GM21528 (cell line): ENCODE measurements at regions not wholly inside any gene's neighbourhood (a gene's known extent, or its start where the extent isn't known, plus 50 kb on each side); places are given as distances from the start of the nearest gene placed in this dataset.
"Not testable (repeated sequence)": the region's sequence is repeated elsewhere in the genome, so short reads cannot be mapped to it uniquely, and the experiment has no call there.

Experiments
- ATAC-seq: cut with Tn5 transposase; IDR thresholded peaks from one replicate; pipeline ENCODE4 v1.9.1; 2021; ENCODE audit warnings: mild to moderate bottlenecking, moderate library complexity; ENCODE audit not compliant: unreplicated experiment, low FRiP score

DNA sequence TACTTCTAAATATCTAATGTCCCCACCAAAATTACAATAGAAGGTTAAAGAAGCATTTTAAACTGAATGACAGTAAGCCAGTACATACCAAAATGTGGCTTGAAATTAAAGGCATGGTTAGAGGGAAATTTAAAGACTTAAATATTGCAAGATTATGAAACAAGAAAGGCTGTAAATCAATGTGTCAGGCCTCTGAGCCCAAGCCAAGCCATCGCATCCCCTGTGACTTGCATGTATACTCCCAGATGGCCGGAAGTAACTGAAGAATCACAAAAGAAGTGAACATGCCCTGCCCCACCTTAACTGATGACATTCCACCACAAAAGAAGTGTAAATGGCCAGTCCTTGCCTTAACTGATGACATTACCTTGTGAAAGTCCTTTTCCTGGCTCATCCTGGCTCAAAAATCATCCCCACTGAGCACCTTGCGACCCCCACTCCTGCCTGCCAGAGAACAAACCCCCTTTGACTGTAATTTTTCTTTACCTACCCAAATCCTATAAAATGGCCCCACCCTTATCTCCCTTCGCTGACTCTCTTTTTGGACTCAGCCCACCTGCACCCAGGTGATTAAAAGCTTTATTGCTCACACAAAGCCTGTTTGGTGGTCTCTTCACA, 132.4 kb upstream of the ADCY2 start:
- ATAC-seq = not testable (repeated sequence)

DNA sequence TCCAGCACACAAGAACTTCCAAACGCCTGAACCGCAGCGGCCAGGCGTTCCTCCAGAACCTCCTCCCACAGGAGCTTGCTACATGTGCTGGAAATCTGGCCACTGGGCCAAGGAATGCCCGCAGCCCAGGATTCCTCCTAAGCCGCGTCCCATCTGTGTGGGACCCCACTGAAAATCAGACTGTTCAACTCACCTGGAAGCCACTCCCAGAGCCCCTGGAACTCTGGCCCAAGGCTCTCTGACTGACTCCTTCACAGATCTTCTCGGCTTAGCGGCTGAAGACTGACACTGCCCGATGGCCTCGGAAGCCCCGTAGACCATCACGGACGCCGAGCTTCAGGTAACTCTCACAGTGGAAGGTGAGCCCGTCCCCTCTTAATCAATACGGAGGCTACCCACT, 130.2 kb upstream of the ADCY2 start:
- ATAC-seq = not testable (repeated sequence)

GRCh38 chr5:7268722-7269121, 127.2 kb upstream of the ADCY2 start:
- not testable (repeated sequence) for ATAC-seq

GRCh38 chr5:7269591-7270274, 126.2 kb upstream of the ADCY2 start:
- no peak for ATAC-seq

GRCh38 chr5:7271435-7272084, 124.4 kb upstream of the ADCY2 start:
- no peak for ATAC-seq

- ATAC-seq = no peak
These were observed 123.5 kb upstream of the ADCY2 start for GRCh38 chr5:7272408-7272965.

DNA sequence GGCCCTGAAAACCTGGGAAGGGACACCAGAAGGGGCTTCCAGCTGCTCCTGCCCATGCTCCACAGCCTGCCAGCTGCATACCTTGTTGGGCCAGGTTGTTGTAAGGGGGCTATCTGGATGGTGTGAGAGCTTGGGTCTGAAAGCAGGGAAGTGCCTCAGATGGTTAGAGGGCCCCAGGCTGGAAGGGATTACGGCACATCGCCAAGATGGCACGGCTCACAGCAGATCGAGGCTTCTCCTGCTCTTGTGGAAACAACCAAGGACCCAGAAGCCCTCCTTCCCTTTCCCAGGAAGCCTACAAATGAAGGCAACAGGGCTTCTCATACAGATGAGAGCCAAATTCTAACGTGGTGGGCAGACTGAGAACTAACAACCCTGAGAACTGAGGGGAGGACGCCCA, 121.7 kb upstream of the ADCY2 start:
- ATAC-seq = no peak

DNA sequence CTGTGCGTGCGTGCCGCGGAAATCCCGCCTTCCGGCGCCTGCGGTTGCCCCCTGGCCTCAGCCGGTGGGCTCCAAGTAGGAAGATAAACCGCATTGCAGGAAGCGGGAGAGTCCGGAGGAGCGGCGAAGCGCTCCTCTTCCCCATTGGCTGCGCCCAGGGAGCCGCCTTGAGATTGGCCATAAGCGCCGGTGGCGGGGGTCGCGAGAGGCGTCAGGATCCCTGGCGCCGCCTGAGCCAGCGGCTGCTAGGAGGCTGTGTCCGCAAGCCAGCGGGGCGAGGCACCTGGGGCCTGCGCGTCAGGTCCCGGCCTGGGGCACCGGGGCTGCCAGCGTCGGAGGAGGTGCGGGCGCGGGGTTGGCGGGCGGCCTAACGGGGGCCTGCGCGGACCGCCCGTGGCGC, 106.3 kb upstream of the ADCY2 start:
- ATAC-seq = not testable (repeated sequence)

DNA sequence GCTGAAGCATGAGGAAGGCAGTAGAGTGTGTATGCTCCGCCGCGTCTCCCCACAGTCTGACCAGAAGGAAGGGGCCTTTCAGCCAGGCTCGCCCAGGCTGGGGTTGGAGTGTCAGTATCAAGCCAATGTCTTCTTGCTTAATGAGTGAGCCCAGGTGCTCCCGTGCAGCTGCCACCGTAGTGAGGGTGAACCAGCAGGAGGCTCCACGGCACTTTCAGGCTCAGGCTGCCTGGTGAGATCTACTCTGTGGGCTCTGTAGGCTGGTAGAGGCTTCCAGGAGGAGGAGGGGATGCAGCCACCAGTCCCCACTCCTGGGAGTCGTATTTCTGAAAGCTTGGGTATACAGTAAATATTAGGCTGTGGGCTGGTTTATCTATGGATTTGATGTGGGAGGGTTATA, 98.1 kb upstream of the ADCY2 start:
- not testable (repeated sequence) for ATAC-seq

GRCh38 chr5:7299731-7300130, 96.2 kb upstream of the ADCY2 start:
- ATAC-seq = not testable (repeated sequence)

DNA sequence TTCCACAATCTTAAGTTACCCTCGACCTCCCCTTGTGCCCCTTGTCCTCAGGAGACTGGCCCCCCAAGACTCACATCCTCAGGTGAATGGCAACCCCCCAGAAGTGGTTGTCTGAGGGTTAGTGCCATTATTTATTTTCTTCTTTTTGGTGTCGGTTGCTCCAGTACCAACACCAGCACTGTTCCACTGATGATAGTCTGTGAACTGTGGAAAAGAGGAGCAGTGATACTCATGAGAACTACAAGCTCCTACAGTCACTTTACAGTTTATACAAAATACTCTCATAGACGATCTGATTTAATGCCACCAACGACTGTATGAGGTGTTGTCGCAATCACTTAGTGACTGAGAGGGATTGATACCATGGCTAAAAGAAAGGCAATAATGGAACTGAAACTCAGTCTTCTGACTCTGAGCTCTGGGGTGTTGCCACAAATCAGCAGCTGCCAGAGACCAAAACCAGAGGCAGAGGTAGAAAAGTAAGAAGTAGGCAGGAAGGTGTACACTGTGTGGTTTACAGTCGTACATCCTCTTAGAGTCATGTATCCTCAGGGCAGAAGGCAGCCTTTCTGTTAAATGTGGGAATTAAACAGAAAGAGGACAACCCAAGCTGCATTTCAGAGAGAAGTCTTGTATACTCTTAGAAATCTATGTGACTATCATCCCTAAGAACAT, 90.8 kb upstream of the ADCY2 start:
- not testable (repeated sequence) for ATAC-seq

- not testable (repeated sequence) for ATAC-seq
These were observed 89.4 kb upstream of the ADCY2 start for GRCh38 chr5:7306556-7306955.

DNA sequence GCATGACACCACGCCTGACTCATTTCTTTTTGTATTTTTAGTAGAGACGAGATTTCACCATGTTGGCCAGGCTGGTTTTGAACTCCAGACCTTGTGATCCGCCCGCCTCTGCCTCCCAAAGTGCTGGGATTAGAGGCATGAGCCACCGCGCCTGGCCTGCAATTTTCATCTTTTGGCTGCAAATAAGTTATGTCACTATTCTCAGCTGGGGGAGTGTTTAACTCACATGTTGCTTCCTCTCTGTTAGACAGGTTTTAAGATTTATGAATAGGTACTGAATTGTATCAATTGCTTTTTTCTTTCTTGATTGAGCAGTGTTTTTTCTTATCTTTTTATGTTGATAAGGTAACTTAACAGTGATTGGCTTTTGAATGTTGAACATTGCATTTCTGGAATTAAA, 88.2 kb upstream of the ADCY2 start:
- ATAC-seq = not testable (repeated sequence)

- ATAC-seq = not testable (repeated sequence)
These were observed 86.2 kb upstream of the ADCY2 start for GRCh38 chr5:7309715-7310114.

DNA sequence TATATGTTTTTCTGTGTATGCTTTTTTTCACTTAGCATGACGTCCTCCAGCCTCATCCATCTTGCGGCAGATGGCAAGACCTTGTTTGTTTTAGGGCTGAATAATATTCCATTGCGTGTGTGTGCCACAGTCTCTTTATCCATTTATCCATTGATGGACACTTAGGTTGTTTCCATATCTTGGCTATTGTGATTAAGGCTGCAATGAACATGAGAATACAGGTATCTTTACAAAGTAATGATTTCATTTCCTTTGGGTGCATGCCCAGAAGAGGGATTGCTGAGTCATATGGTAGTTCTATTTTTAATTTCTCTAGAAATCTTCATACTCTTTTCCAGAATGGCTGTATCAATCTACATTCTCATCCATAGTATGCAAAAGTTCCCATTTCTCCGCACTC, 85.3 kb upstream of the ADCY2 start:
- ATAC-seq = not testable (repeated sequence)

GRCh38 chr5:7315118-7315517, 80.8 kb upstream of the ADCY2 start:
- no peak for ATAC-seq

- ATAC-seq = no peak
These were observed 78.2 kb upstream of the ADCY2 start for GRCh38 chr5:7317751-7318150.

DNA sequence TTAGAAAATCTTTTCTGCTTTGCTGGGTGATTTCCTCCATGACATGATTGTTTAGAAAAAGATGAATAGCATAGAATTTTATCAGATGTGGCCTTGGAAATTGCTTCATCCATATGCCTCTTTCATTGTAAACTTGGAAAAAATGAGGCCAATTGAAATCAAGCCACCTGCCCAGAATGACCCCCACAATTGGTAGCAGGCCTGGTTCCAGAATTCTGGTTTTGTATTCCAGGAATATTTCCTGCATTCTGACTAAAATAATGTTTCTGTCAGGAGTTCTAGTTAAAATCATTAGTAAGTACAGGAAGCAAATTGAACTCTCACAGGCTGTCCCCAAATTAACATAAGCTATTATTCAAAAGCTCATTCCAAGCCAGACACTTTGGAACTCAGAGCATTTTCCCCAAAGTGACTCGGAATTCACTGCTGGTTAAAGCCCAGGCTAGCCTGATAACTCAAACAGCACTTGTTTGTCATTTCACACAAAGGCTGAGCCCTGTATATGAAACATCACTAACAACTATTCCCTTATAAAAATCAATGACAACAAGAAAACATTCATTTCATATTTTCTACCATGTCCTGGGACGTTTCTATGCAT, 75.1 kb upstream of the ADCY2 start:
- ATAC-seq = no peak

- no peak for ATAC-seq
These were observed 74.2 kb upstream of the ADCY2 start for GRCh38 chr5:7321724-7322123.

- ATAC-seq = no peak
These were observed 71.0 kb upstream of the ADCY2 start for GRCh38 chr5:7324919-7325318.
